ENCODE measurements at regions not wholly inside any gene's neighbourhood (a gene's known extent, or its start where the extent isn't known, plus 50 kb on each side); places are given as distances from the start of the nearest gene placed in this dataset.

DNA sequence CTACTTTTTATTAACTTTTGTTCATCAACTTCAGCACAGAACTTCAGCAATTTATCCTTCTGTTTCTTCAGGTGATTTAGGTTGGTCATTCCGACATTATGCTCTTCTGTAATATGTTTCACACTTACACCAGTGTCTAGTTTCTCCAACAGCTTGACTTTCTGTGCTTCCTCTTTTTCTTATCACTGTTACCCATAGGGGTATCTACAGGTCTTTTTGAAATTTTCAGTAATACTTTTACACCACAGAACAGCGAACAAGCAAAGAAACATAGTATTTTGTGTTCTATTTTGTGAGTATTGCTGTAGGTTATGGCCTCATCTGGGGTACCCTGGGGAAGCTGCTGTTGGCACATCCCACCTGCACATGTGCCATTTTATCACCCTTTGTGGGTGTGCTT lies 260.7 kb downstream of the NSUN3 start:
- no peak overlapping the region for H3K4me3 ChIP-seq (replicated peaks in 1 of 3; ENCODE audit: low read depth in 2 of 3, low read length in 3 of 3)
- no peaks in the 10 kb centered on the region for H4K20me1 ChIP-seq (ENCODE audit: insufficient read depth, low read length)
- H3K27me3 Mint-ChIP-seq (ENCODE audit: low read depth in 3 of 3), result no peaks in the 10 kb centered on the region
- H3K4me1 Mint-ChIP-seq, result no peaks in the 10 kb centered on the region
- no peak overlapping the region for H3K4me3 Mint-ChIP-seq
- no peaks in the 10 kb centered on the region for H3K36me3 Mint-ChIP-seq
- DNase-seq, result no peak
- no peaks in the 10 kb centered on the region for H3K79me2 ChIP-seq (ENCODE audit: insufficient read depth, low read length)
- H2AFZ ChIP-seq (ENCODE audit: insufficient read depth, low read depth, low read length, poor library complexity, severe bottlenecking), result no peak overlapping the region
- no peak for TF ChIP-seq CTCF (IDR thresholded peaks at IDR 0.05)
- H3K9me3 ChIP-seq (replicated peaks in 1 of 2; ENCODE audit: control insufficient read depth in 1 of 2, insufficient read depth in 1 of 2, low read length in 2 of 2), result no peaks in the 10 kb centered on the region
- peaks cover 0 to 7% (median 2%) of the 10 kb centered on the region in 7 donors for H3K9me3 Mint-ChIP-seq
- H3K4me1 ChIP-seq (ENCODE audit: control insufficient read depth in 1 of 2, insufficient read depth in 2 of 2, low read length in 2 of 2), result no peaks in the 10 kb centered on the region
- H3K9ac ChIP-seq (ENCODE audit: insufficient read depth, low read length, poor library complexity, severe bottlenecking), result no peak overlapping the region
- H3K27ac Mint-ChIP-seq, result no peak overlapping the region
- WGBS (ENCODE audit: insufficient coverage), result no CpG with 5 or more reads among the region's 2 CpGs
- H3K27ac ChIP-seq (ENCODE audit: low read depth in 1 of 2, low read length in 2 of 2), result no peak overlapping the region
- H3K27me3 ChIP-seq (ENCODE audit: control insufficient read depth in 2 of 2, insufficient read depth in 2 of 2, low read length in 2 of 2), result no peaks in the 10 kb centered on the region
- intact Hi-C loops (cut with micrococcal nuclease), result no loop called here
- no peaks in the 10 kb centered on the region for H3K36me3 ChIP-seq (replicated peaks in 1 of 2; ENCODE audit: control insufficient read depth in 1 of 2, insufficient read depth in 2 of 2, low read length in 2 of 2)
- H3K4me2 ChIP-seq (replicated peaks; ENCODE audit: extremely low read depth, low read length, poor library complexity, severe bottlenecking), result no peak overlapping the region

DNA sequence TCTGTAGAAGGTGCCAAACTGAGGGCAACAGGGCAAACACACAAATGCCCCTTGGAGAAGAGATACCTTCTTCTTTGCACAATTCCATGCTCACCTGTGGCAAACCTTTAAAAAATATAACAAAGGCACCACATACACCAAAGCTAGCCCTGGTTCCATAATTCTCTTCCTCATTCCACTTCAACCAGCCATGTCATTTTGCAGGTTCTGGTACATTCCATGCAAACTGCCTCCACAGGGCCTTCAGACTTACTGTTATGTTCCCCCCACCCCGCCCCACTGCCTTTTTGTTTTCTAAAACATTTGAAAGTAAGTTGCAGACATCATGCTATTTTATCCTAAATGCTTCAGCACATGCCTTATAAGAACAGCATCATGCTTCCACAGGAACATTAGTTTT lies 269.0 kb downstream of the NSUN3 start:
- Histone ChIP-seq H3K79me2 (ENCODE audit: insufficient read depth, low read length) (no peaks in the 10 kb centered on the region), H3K9me3 (replicated peaks in 1 of 2; ENCODE audit: control insufficient read depth in 1 of 2, insufficient read depth in 1 of 2, low read length in 2 of 2) (no peaks in the 10 kb centered on the region), H2AFZ (ENCODE audit: insufficient read depth, low read depth, low read length, poor library complexity, severe bottlenecking) (no peak overlapping the region), H3K27ac (ENCODE audit: low read depth in 1 of 2, low read length in 2 of 2) (no peak overlapping the region), H3K9ac (ENCODE audit: insufficient read depth, low read length, poor library complexity, severe bottlenecking) (no peak overlapping the region), H3K4me2 (replicated peaks; ENCODE audit: extremely low read depth, low read length, poor library complexity, severe bottlenecking) (no peak overlapping the region), H3K36me3 (replicated peaks in 1 of 2; ENCODE audit: control insufficient read depth in 1 of 2, insufficient read depth in 2 of 2, low read length in 2 of 2) (no peaks in the 10 kb centered on the region), H4K20me1 (ENCODE audit: insufficient read depth, low read length) (no peaks in the 10 kb centered on the region), H3K27me3 (ENCODE audit: control insufficient read depth in 2 of 2, insufficient read depth in 2 of 2, low read length in 2 of 2) (no peaks in the 10 kb centered on the region), H3K4me1 (ENCODE audit: control insufficient read depth in 1 of 2, insufficient read depth in 2 of 2, low read length in 2 of 2) (no peaks in the 10 kb centered on the region), H3K4me3 (replicated peaks in 1 of 3; ENCODE audit: low read depth in 2 of 3, low read length in 3 of 3) (no peak overlapping the region)
- TF ChIP-seq CTCF (IDR thresholded peaks at IDR 0.05), result no peak
- no peaks in the 10 kb centered on the region for H3K36me3 Mint-ChIP-seq
- DNase-seq, result no peak
- H3K27me3 Mint-ChIP-seq (ENCODE audit: low read depth in 3 of 3), result no peaks in the 10 kb centered on the region
- peaks cover 0 to 2% (median 0%) of the 10 kb centered on the region in 7 donors for H3K9me3 Mint-ChIP-seq
- 83% methylated on average over 1 of the region's 1 CpG for WGBS (ENCODE audit: insufficient coverage)
- intact Hi-C loops (cut with micrococcal nuclease), result no loop called here
- no peaks in the 10 kb centered on the region for H3K4me1 Mint-ChIP-seq
- H3K4me3 Mint-ChIP-seq, result no peak overlapping the region
- H3K27ac Mint-ChIP-seq, result no peak overlapping the region

Data from CD14-positive monocyte (primary cell).